ENCODE measurements at regions not wholly inside any gene's neighbourhood (a gene's known extent, or its start where the extent isn't known, plus 50 kb on each side); places are given as distances from the start of the nearest gene placed in this dataset.

DNA sequence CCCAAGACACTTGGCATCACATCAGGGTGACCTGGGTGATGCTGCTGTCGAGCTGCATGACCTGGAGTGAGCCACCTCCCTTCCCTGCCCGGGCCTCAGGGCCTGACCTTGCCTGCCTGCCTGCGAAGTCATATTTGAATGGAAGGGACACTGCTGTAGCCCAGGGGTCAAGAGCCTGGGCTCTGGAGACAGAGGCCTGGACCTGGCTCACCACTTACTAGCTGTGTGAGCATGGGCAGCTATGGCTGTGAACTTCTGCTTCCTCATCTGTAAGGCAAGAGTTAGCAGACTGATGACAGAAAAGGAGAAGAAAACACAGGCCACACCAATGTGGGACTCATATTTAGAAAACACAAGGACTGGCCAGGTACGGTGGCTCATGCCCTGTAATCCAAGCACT, 118.7 kb downstream of the ZFP36L2 start:
- TF ChIP-seq CTCF (IDR thresholded peaks at IDR 0.05) (no peak), POLR2A (IDR thresholded peaks at IDR 0.05) (no peak)

Measured in transverse colon (tissue), 3 donors.